GM21390 (cell line): ENCODE measurements at regions not wholly inside any gene's neighbourhood (a gene's known extent, or its start where the extent isn't known, plus 50 kb on each side); places are given as distances from the start of the nearest gene placed in this dataset.

ENCODE experiments used
- ATAC-seq: cut with Tn5 transposase; IDR thresholded peaks from one replicate; pipeline ENCODE4 v1.9.1; 2021; ENCODE audit not compliant: unreplicated experiment

DNA sequence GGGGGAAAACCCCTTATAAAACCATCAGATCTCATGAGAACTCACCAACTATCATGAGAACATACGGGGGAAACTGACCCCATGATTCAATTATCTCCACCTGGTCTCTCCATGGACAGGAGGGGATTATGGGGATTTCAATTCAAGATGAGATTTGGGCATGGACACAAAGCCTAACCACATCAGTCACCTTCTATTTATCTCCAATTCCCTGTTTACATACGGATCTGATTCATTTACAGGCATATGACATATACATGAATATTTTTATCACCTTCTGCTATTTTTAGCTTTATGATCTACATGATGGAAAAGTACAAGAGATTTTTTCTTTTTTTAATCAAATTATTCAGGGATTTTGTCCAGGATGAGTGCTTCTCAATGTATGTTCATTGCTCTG lies 944.5 kb downstream of the REEP3 start:
- ATAC-seq, result no peak

DNA sequence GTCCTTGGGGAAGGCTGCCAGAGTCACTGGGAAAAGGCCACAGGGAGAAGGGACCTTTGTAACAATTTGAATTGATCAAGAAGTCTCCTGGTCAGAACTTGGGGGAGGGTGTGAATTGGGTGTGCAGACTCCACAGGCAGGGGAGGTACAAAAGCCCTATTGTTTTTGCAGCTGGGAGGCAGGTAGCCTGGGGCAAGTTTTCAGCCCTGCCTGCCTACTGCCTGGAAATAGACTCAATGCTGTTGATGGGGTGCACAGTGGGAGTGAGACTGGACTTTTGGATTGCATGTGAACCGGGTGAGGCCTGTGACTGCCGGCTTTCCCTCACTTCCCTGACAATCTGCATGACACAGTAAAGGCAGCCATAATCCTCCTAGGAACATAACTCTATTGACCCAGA lies 947.0 kb downstream of the REEP3 start:
- ATAC-seq, result no peak

DNA sequence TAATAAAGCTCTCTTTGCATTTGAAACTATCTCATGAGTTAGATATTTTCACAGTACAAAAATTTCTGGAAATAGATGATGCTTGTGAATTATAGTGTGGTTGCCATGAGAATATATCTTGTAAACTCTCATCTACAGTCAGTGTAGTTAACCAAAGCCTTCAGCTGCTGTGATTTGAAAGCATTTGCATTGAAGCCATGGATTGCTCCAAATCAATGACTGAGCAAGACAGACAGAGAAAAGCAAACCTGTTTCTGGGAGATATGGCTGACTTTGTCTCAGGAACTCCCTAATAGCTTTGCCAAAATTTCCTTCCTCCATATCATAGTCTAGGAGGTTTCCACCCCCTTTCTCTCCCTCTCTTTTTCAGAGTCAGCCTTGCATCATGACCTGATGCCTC lies 955.3 kb downstream of the REEP3 start:
- no peak for ATAC-seq

DNA sequence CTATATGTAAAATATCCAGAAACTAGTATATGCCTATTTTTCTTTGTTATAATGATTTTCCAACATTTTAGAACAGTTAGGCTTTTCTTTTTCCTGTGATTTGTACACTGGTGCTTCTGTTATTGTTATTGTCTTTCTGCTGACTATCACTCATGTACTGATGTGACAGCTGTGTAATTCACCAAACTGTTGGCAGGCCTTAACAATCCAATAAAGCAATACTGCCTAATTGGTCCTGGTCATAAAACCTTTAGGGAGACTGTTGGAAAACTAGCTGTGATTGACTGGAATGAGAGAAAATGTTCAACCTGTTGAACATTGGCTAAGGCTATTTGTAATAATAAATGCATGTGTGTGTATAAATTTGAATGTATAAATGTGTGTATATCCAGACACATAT lies 956.6 kb downstream of the REEP3 start:
- ATAC-seq, result no peak

DNA sequence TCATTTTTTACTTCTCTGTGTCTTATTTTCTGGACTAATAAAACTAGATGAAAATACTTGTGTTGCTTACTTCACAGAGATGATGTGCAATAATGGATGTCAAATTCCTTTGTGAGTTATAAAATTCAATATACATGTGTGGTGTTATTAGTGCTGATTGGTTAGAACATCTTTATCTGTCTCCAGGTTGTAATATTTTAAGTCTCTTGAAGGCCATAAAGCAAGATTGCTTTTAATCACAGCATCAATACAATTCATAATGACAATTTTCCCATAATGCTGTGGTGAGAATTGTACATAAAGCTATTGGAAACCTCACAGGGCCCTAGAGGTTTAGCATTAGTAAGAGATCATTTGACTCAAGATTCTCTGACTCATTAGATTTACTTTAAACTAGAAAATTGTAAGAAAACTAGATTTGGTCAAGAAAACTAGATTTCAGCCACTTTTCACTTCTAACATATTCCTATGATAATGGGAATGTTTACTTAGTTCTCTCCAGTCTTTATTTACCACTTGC lies 963.7 kb downstream of the REEP3 start:
- ATAC-seq, result no peak

DNA sequence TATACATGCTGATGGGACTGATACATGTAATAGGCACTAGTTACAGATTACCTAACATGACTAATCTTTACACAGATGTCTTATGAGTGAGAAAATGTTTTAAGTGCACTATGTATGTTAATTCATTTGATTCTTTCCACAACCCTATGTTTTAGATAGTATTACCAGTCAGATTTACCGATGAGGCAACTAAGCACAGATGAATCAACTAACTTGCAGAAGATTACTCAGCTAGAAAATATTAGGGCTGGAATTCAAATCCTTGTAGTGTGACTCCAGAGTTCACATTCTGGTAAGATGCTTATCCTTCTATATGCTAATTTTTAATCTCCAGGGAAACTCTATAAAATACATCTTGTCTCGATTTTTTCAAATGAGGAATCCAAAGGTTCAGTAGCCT lies 964.9 kb downstream of the REEP3 start:
- ATAC-seq, result no peak

DNA sequence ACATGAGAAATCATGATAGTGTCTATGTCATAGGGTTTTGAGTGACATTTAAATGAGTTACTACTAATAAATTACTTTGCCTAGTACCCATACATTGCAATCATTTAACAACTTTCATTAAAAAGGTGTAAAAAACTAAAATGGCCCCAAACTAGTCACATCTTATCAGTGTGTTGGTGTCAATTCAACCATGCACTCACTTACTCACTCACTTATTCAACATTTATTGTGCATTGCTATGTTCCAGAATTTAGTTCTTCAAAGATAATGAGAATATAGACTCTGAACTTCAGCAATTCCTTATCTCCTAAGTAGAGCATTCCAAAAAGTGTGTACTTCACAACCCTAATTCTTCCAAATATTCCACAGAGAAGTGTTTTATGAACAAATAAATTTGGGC lies 965.7 kb downstream of the REEP3 start:
- ATAC-seq, result no peak

DNA sequence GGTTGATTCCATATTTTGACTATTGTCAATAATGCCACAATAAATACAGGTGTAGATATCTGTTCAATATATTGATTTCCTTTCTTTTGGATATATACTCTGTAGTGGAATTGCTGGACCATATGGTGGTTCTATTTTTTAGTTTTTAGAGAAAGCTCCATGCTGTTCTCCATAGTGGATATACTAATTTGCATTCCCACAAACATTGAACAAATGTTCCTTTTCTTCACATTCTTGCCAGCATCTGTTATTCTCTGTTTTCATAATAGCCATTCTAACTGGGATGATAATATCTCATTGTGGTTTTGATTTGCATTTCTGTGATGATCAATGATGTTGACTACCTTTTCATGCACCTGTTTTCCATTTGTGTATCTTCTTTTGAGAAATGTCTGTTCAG lies 973.7 kb downstream of the REEP3 start:
- ATAC-seq, result no peak

DNA sequence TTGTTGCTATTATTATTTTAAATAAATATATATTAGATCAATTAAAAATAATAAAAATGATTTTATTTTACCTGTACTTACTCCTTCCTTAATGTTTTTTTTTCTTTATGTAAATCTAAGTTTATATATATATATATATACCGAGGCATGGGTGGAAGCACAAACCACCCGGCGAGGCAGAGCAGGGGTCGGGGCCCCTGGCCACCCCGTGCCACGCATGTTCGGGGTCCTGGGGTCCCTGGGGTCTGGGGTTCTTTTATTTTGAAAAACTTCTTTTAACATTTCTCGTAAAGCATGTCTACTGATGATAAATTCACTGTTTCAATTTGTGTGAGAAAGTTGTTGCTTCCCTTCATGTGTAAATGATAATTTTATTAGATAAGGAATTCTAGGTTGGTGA lies 976.1 kb downstream of the REEP3 start:
- ATAC-seq, result no peak

DNA sequence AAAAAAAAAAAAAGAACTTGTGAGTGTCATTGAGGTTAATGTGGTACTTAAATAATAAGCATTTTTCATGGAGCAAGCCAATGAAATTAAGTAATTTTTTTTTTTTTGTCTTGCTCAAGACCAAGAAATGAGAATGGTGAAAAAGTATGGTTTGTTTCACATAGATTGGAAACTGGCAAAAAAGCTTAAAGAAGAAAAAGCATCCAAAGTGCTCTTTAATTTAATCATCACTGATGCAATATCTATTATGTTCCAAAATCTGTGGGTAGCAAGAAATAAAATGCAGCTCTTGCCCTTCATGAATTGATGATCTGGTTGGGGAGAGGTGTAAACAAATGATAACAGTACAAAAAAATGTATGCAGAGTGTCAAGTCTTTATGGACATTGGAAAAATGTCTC lies 980.6 kb downstream of the REEP3 start:
- no peak for ATAC-seq

DNA sequence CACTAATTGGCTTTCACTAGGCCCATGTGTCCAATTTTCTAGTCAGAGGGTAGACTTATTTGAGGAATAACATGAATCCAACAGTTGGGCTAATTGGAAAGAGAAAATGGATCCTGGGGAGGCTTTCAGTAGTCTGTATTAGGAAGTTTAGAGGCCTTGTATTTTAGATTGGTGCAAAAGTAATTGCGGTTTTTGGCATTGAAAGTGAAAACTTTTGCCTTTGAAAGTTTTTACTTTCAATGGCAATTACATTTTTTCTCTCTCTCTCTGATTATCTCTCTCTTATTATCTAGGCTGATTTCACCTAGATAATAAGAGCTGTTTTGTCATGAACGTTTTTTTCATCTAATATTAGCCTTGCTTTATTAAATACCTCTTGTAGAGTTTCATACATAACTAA lies 981.7 kb downstream of the REEP3 start:
- ATAC-seq, result no peak

DNA sequence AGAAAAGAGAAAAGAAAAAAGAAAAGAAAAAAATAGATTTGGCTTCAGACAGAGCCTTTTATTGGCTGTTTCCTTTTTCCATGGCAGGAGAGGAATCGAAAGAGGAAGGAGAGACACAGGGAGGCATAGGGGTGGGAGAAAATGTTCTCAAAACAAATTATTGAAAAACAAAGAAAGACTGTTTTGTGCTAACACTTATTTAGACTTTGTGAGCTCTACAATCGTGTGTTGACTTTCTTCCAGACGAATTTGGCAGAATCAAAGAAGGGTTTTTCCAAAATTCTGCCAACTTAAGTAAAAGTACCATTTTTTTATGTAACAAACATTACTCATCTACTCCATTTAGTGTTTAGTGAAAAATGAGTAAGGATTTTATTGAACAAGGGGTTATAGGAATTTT lies 982.2 kb downstream of the REEP3 start:
- ATAC-seq, result no peak

DNA sequence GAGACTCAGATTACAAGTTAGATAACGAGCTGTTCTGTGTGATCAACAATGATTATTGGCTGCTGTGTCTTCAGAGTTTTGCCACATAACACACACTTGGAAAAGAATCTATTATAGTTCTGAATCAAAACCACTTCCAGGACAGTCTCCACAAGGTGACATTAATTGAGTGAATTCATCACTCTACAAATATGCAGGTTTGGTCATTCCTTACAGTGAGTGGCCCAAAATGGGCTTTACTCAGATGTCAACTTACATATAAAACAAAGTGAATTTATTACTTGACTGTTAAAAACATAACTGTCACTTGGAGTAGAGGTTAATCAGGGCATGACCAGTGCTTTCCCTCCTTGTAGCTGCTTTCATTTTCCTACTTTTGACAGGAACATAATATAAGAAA lies 984.3 kb downstream of the REEP3 start:
- ATAC-seq, result no peak

DNA sequence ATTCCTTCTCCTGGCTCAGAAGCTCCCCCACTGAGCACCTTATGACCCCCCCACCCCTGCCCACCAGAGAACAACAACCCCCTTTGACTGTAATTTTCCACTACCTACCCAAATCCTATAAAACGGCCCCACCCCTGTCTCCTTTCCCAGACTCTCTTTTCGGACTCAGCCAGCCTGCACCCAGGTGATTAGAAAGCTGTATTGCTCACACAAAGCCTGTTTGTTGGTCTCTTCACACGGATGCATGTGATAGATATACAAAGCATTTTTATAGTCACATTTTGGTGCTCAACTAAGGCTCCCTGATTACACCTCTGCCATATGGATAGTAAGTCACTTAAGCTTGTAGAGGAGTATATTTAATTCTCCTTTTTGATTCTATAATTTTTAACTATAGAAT lies 985.8 kb downstream of the REEP3 start:
- ATAC-seq, result no peak

DNA sequence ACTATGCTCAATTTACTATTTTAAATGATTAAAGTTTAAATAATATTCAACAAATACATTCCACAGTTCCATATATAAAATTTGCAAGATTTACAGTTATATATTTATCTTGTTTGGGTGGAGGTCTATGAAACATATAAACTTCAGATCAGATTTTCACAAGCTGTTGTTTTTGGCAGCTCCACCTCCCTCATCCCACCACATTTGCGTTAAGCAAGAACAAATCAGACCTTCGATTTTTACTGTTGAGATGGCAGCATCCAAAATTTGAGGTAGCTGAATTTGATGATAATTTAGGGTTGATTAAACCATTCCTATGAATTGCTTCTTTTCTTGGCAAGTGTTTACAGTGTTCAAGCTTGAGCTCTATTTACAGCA lies 986.4 kb downstream of the REEP3 start:
- ATAC-seq, result no peak

DNA sequence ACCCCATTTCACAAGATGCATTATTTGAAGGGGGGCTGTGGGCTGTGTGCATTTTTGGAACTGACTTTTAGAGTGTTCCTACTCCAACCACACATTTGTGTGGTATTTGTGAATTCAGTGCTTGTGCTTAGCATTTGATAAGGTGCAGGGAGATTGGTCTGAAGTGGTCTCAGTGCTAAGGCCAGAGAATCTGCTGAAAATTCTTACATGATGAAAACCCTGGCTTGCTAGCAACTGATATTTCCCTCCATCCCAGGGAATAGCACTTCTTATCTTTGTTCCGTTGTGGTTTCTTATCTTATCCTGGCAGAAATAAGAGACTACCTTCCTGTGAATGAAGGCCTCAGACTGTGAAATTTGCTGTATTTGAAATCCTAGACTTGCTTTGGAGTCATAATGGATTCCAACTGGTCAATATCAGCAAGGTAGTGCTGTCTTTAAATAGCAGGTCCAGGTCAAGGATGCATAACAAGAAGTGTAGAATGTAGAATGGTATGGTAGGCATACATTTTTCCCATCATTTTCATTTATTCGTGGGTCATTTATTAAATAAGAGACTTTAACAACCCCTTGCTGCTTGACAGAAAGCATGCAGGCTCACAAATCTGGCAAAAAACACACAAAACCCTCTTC lies 986.9 kb downstream of the REEP3 start:
- ATAC-seq, result no peak

DNA sequence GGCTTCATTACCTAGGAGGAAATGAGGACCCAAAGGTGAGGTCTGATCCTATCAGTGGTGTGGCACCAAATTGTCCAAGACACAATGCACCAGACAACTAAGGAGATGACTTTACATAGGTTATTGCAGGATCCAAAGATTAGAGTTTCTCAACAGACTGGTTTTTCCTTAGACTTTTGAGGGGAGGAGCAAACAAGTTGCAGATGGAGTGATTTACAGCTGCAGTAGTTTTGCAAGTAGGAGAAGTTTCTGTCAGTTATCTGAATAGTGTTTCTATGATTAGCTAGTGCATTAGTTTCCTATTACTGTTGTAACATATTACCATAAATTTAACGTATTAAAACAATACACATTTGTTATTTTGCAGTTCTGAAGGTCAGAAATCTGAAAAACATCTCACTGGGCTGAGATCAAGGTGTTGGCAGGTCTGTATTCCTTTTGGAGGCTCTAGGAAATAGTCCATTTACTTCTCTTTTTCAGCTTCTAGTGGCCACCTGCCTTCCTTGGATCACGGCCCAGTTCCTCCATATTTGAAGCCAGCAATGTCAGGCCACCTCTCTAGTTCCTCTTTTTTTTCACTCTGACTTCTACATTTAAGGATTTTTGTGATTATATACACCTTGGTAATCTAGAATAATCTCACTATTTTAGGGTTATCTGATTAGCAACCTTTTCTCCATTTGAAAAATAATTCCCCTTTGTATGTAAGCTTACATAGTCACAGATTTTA lies 994.9 kb downstream of the REEP3 start:
- ATAC-seq, result no peak

DNA sequence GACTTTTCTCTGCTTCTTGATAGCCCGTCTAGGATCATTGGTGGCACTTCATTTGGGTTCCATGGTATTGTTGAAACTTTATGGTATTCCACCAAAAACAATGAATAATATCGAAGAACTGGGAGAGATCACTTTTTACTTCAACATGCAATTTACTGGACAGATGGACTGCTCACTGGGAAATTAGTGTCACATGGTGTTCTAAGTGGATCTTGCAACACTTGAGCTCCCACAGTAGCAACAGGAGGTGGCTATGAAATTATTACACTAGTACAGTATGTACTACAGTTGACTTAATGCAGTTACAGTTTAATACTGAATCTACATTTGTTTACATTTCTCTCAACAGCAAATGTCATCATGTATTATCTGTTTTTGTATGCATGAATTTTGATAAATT lies 997.3 kb downstream of the REEP3 start:
- no peak for ATAC-seq

DNA sequence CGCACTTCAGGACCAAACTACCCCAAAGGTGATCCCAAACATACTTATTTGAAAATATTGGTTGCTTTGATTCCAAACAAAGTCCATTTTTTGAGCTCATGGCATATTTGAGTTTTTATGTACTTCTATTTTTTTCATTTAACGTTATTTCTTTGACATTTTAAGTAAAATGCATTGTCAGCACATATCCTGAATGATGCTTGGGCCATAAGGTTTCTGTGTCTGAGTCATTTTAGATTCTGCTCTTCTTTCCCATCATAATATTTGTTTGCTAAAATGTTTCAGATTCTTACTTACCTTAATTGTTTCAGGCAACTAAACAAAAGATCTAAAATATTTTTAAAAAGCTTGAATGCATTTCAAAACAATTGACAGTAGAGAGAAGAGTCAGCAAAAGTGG lies 998.2 kb downstream of the REEP3 start:
- no peak for ATAC-seq

DNA sequence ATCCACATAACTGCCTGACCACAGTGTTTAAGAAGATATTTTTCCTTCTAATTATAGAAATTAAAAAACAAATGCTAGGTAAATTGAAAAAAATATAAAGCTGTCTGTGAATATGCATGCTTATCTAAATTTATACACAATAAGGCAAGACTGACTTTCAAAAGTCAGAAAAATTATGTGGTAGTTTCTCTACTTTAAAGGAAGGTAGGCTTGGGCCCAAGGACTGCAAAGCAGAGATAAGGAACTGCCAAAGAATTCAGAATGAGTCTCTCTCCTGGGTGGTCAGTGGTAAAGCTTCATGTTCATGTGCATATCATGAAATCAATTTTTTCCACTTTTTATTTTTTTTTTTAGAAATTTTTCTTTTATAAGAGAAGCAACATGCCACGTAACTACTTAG lies 998.6 kb downstream of the REEP3 start:
- no peak for ATAC-seq

DNA sequence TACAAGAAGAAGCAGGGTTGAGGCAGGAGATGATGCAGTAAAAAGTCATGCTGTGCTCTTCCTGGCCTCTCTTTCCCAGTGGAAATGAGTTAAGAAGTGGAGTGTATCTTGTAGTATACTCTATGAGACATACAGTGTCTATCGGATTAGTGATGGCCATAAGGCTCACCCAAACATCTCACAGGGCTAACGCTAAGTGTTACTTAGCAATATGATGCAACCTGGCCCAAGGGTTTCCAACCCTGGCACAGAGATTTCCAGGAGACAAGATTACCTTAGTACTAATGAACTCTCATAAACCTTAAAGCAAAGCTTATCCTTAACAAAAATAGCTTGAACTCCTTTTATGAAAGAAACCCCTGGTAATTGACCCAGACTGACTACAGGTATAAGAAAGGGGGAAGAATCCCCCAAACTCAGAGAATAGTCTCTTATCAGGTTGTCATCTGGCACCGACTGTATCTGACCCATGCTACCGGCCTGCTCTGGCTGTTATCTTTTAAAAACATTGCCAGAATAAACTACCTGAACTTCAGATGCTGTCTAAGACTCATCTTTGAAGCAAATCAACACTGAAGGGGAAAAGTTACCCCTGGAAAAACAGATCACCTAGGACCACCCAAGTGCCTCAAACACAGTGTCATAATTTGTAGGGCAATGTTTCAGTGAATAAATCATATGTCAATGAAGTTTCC lies 1002.0 kb downstream of the REEP3 start:
- ATAC-seq, result no peak

DNA sequence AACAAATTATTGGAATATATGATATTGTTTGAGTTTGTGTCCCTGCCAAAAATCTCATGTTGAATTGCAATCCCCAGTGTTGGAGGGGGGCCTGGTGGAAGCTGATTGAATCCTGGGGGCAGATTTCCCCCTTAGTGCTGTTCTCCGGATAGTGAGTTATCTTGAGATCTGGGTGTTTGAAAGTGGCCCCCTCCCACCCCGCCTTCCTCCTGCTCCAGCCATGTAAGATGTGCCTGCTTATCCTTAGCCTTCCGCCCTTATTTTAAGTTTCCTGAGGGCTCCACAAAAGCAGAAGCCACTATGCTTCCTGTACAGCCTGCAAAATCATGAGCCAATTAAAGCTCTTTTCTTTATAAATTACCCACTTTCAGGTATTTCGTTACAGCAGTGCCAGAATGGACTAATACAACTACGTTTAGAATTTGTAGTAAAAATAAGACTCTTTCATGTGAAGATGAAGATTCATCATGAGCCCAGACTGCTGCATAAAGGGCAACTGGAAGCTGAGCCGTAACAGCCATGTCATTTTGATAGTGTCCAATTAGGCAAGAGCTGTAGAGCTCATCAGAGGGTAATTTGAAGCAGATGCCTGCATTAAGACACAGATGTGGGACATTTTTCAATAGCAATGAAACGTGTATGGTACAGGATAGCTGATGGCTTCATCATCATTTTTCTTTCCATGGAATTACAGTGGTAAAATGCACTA lies 1007.2 kb downstream of the REEP3 start:
- ATAC-seq, result no peak
